IMR-90 (cell line): ENCODE measurements at regions not wholly inside any gene's neighbourhood (a gene's known extent, or its start where the extent isn't known, plus 50 kb on each side); places are given as distances from the start of the nearest gene placed in this dataset.
A peak's percentile ranks its signal among the peaks of the same experiment; 100 is the strongest.

ENCODE experiments used
- ATAC-seq: fragments of 200-7000 bp; cut with Tn5 transposase; 2 replicates; pipeline ENCODE4 v1.9.1; 2020; ENCODE audit warnings: low read depth, mild to moderate bottlenecking, moderate library complexity
- BruUV-seq: library from RNA; stranded (reverse); fragments of 400-500 nt; replicated peaks from 2 replicates; lab custom pipeline; 2021; lab: Mats Ljungman, UMichigan
- CTCF ChIA-PET: fragments of 300-600 bp; formaldehyde crosslinking; extraction: SDS; loops from one replicate; lab custom pipeline; 2021; ENCODE audit warnings: antibody characterized with exemption; lab: Yijun Ruan, JAX
- POLR2A ChIA-PET: fragments of 300-600 bp; sonication (Branson Sonifier 250); formaldehyde crosslinking; loops from one replicate; lab custom pipeline; 2022; ENCODE audit warnings: antibody characterized with exemption; ENCODE audit not compliant: unreplicated experiment; lab: Charles Lee
- DNase-seq: peaks from one replicate; pipeline ENCODE4 v3.0.0; 2013
- H2AFZ ChIP-seq: replicated peaks from 2 replicates; pipeline ENCODE3; 2013; ENCODE audit warnings: low read length, mild to moderate bottlenecking; ENCODE audit not compliant: poor library complexity
- H2AK5ac ChIP-seq: 2 replicates; pipeline ENCODE4 v1.6.1; 2013; ENCODE audit warnings: low read depth, low read length, inconsistent platforms
- H2AK9ac ChIP-seq: replicated peaks from 2 replicates; pipeline ENCODE3; 2013; ENCODE audit warnings: mild to moderate bottlenecking, low read depth, low read length, moderate library complexity; ENCODE audit not compliant: poor library complexity
- H2BK120ac ChIP-seq: 2 replicates; pipeline ENCODE4 v1.6.1; 2013; ENCODE audit warnings: low read depth, low read length, inconsistent platforms
- H2BK15ac ChIP-seq: 3 replicates; pipeline ENCODE4 v1.6.1; 2013; ENCODE audit warnings: low read depth, low read length, inconsistent platforms
- H2BK20ac ChIP-seq: 2 replicates; pipeline ENCODE4 v1.6.1; 2013; ENCODE audit warnings: low read depth, mild to moderate bottlenecking, inconsistent platforms, low read length, moderate library complexity
- H2BK5ac ChIP-seq: 2 replicates; pipeline ENCODE4 v1.6.1; 2013; ENCODE audit warnings: mild to moderate bottlenecking, low read depth, low read length, inconsistent platforms; ENCODE audit not compliant: poor library complexity, severe bottlenecking
- H3K14ac ChIP-seq: replicated peaks from 2 replicates; pipeline ENCODE4 v1.6.1; 2013; ENCODE audit warnings: low read depth, low read length, inconsistent platforms
- H3K18ac ChIP-seq: 2 replicates; pipeline ENCODE4 v1.6.1; 2013; ENCODE audit warnings: low read depth, low read length, control low read depth
- H3K23ac ChIP-seq: 2 replicates; pipeline ENCODE4 v1.6.1; 2013; ENCODE audit warnings: low read depth, low read length, inconsistent platforms
- H3K27ac ChIP-seq: 2 replicates; pipeline ENCODE4 v1.5.1; 2013; ENCODE audit warnings: mild to moderate bottlenecking, control low read depth, low read length; ENCODE audit not compliant: insufficient read depth
- H3K27me3 ChIP-seq: 2 replicates; pipeline ENCODE4 v1.6.1; 2013; ENCODE audit warnings: low read length; ENCODE audit not compliant: control insufficient read depth, insufficient read depth
- H3K36me3 ChIP-seq: 2 replicates; pipeline ENCODE4 v1.6.1; 2013; ENCODE audit warnings: low read length, mixed read lengths; ENCODE audit not compliant: control insufficient read depth, insufficient read depth
- H3K4ac ChIP-seq: 2 replicates; pipeline ENCODE4 v1.6.1; 2013; ENCODE audit warnings: low read depth, low read length, inconsistent platforms
- H3K4me1 ChIP-seq: 2 replicates; pipeline ENCODE4 v1.6.1; 2013; ENCODE audit warnings: low read length, mixed read lengths; ENCODE audit not compliant: control insufficient read depth, insufficient read depth
- H3K4me2 ChIP-seq: 2 replicates; pipeline ENCODE4 v1.6.1; 2013; ENCODE audit warnings: low read depth, mild to moderate bottlenecking, control low read depth, low read length, moderate library complexity
- H3K4me3 ChIP-seq: 2 replicates; pipeline ENCODE4 v1.5.1; 2013; ENCODE audit warnings: low read depth, mild to moderate bottlenecking, control low read depth, low read length, moderate library complexity; ENCODE audit not compliant: insufficient read depth
- H3K56ac ChIP-seq: 2 replicates; pipeline ENCODE4 v1.6.1; 2013; ENCODE audit warnings: low read length, inconsistent platforms; ENCODE audit not compliant: insufficient read depth; ENCODE audit errors: extremely low read depth
- H3K79me1 ChIP-seq, 2 experiments: 2 replicates each; pipeline ENCODE4 v1.6.1; 2013; ENCODE audit warnings: low read length in 2 of 2, inconsistent platforms in 1 of 2, low read depth in 1 of 2
- H3K9ac ChIP-seq: 2 replicates; pipeline ENCODE4 v1.6.1; 2013; ENCODE audit warnings: low read depth, low read length, control low read depth
- H3K9me1 ChIP-seq: 2 replicates; pipeline ENCODE4 v1.6.1; 2013; ENCODE audit warnings: low read length, inconsistent platforms; ENCODE audit not compliant: insufficient read depth
- H3K9me3 ChIP-seq: 2 replicates; pipeline ENCODE4 v1.6.1; 2013; ENCODE audit warnings: low read length; ENCODE audit not compliant: control insufficient read depth, insufficient read depth
- H4K20me1 ChIP-seq: 2 replicates; pipeline ENCODE4 v1.6.1; 2013; ENCODE audit warnings: low read length, inconsistent platforms; ENCODE audit not compliant: insufficient read depth
- H4K5ac ChIP-seq: 2 replicates; pipeline ENCODE4 v1.6.1; 2013; ENCODE audit warnings: mild to moderate bottlenecking, low read depth, low read length, control low read depth
- H4K8ac ChIP-seq, 2 experiments: 2 replicates each; pipeline ENCODE4 v1.6.1; 2013; ENCODE audit warnings: low read depth in 2 of 2, low read length in 2 of 2, control low read depth in 1 of 2, inconsistent platforms in 1 of 2
- H4K91ac ChIP-seq: 2 replicates; pipeline ENCODE4 v1.6.1; 2013; ENCODE audit warnings: low read depth, low read length, inconsistent platforms; ENCODE audit not compliant: insufficient read depth
- BHLHE40 ChIP-seq: fragments of 150-350 bp; IDR thresholded peaks from 2 replicates; pipeline ENCODE4 v1.6.1; 2016; ENCODE audit warnings: mild to moderate bottlenecking, low read depth, low read length
- CEBPB ChIP-seq: IDR thresholded peaks from 2 replicates; pipeline ENCODE4 v1.6.1; 2012; ENCODE audit warnings: low read depth, low read length, improper control_type of control experiment
- CHD1 ChIP-seq: IDR thresholded peaks from 2 replicates; pipeline ENCODE4 v1.6.1; 2012; ENCODE audit warnings: low read depth, low read length, improper control_type of control experiment
- CTCF ChIP-seq: conservative IDR thresholded peaks from 2 replicates; pipeline ENCODE4 v1.5.1; 2012; ENCODE audit warnings: mild to moderate bottlenecking, low read depth, low read length, improper control_type of control experiment
- ELK1 ChIP-seq: fragments of 150-350 bp; IDR thresholded peaks from 2 replicates; pipeline ENCODE4 v1.6.1; 2016; ENCODE audit warnings: low read depth, mild to moderate bottlenecking, low read length, moderate library complexity, borderline replicate concordance
- FOS ChIP-seq: fragments of 150-350 bp; IDR thresholded peaks from 2 replicates; pipeline ENCODE4 v1.6.1; 2016; ENCODE audit warnings: low read depth, low read length
- MAFK ChIP-seq: IDR thresholded peaks from 2 replicates; pipeline ENCODE4 v1.6.1; 2012; ENCODE audit warnings: low read depth, low read length, improper control_type of control experiment
- MAZ ChIP-seq: IDR thresholded peaks from 2 replicates; pipeline ENCODE4 v1.6.1; 2012; ENCODE audit warnings: low read depth, mild to moderate bottlenecking, low read length, improper control_type of control experiment, moderate library complexity, borderline replicate concordance
- MXI1 ChIP-seq: IDR thresholded peaks from 2 replicates; pipeline ENCODE4 v1.6.1; 2012; ENCODE audit warnings: low read depth, mild to moderate bottlenecking, low read length, moderate library complexity, borderline replicate concordance
- NFE2L2 ChIP-seq: fragments of 150-350 bp; IDR thresholded peaks from 2 replicates; pipeline ENCODE4 v1.6.1; 2016; ENCODE audit warnings: low read depth, mild to moderate bottlenecking, low read length
- POLR2A ChIP-seq: IDR thresholded peaks from 2 replicates; pipeline ENCODE4 v1.6.1; 2012; ENCODE audit warnings: mild to moderate bottlenecking, low read depth, low read length
- RAD21 ChIP-seq: IDR thresholded peaks from 2 replicates; pipeline ENCODE4 v1.6.1; 2012; ENCODE audit warnings: low read length, improper control_type of control experiment
- RCOR1 ChIP-seq: IDR thresholded peaks from 2 replicates; pipeline ENCODE4 v1.6.1; 2012; ENCODE audit warnings: mild to moderate bottlenecking, low read length, improper control_type of control experiment; ENCODE audit not compliant: insufficient replicate concordance
- RFX5 ChIP-seq: IDR thresholded peaks from 2 replicates; pipeline ENCODE4 v1.8.0; 2012; ENCODE audit warnings: low read depth, mild to moderate bottlenecking, low read length, moderate library complexity
- SMC3 ChIP-seq: fragments of 150-350 bp; IDR thresholded peaks from 2 replicates; pipeline ENCODE4 v1.6.1; 2016; ENCODE audit warnings: low read depth, mild to moderate bottlenecking, antibody characterized with exemption, low read length, moderate library complexity
- WGBS, 2 experiments: methylation state at CpG; one replicate each; pipeline versions ENCODE4 v1.1.5 to v1.1.7; 2013; ENCODE audit warnings: missing lambda C conversion rate in 2 of 2; ENCODE audit not compliant: insufficient read length in 1 of 2; ENCODE audit errors: extremely low coverage in 2 of 2; 5-methylcytosine and 5-hydroxymethylcytosine counted together
- dilution Hi-C: fragments of 300-500 bp; cut with HindIII; formaldehyde crosslinking; loops from one replicate; pipeline ENCODE4 v1.14.3; 2018; ENCODE audit warnings: low sequenced_read_pairs; ENCODE audit not compliant: unreplicated experiment
- in situ Hi-C: fragments of 300-500 bp; cut with MboI; formaldehyde crosslinking; loops from 3 replicates; pipeline ENCODE4 v1.14.3; 2019; ENCODE audit warnings: low sequenced_read_pairs, inconsistent platforms, mixed read lengths
- intact Hi-C: fragments of 100-400 bp; cut with micrococcal nuclease; formaldehyde crosslinking; loops from 2 replicates; pipeline ENCODE4 v1.10.0; 2022
- TF ChIP-seq, protein P1 (sequence below): fragments of 150-350 bp; IDR thresholded peaks from 2 replicates; pipeline ENCODE4 v1.6.1; 2017; ENCODE audit warnings: mild to moderate bottlenecking, antibody characterized with exemption, low read length, low read depth

- Histone ChIP-seq H3K14ac (peak overlapping the region; percentile 75; the same call in 1 of the 2 replicates), H3K9ac (no peak overlapping the region), H2BK5ac (no peak overlapping the region), H4K8ac (peak overlapping the region in 1 of 2 experiments; percentile 79; a peak in 1 of 4 replicates), H2BK20ac (peak overlapping the region; percentile 53; the same call in 1 of the 2 replicates), H3K9me3 (peaks cover 3% of the 10 kb centered on the region; the same call in 1 of the 2 replicates), H3K36me3 (no peaks in the 10 kb centered on the region), H3K27me3 (no peaks in the 10 kb centered on the region), H3K27ac (no peak overlapping the region), H2AK5ac (peak overlapping the region; percentile 79; the same call in 1 of the 2 replicates), H3K9me1 (peaks cover 23% of the 10 kb centered on the region), H4K91ac (peak overlapping the region; percentile 17; the same call in 1 of the 2 replicates), H4K20me1 (no peaks in the 10 kb centered on the region), H3K79me1 (peaks cover 3 to 19% of the 10 kb centered on the region in 2 experiments; a peak in 2 of 4 replicates), H3K4me1 (peaks cover 21% of the 10 kb centered on the region), H3K4me3 (no peak overlapping the region), H2BK120ac (peak overlapping the region; percentile 82), H4K5ac (peak overlapping the region; percentile 81; the same call in 1 of the 2 replicates), H2BK15ac (peak overlapping the region; percentile 72; the same call in 1 of the 3 replicates), H3K4me2 (no peak overlapping the region), H3K23ac (no peak overlapping the region), H3K56ac (no peak overlapping the region), H3K4ac (peak overlapping the region; percentile 52; the same call in 1 of the 2 replicates), H2AFZ (peak overlapping the region; percentile 2), H3K18ac (no peak overlapping the region), H2AK9ac (no peak overlapping the region)
- intact Hi-C loops: no loop called here
- ChIA-PET CTCF (interaction anchor here (1.1 kb wide), 1 partner anchor 22 kb away, joined by 3 read pairs; no protein-coding TSS in a partner anchor), POLR2A (no interaction called here)
- WGBS, 2 experiments: no CpG with 5 or more reads among the region's 3 CpGs
- dilution Hi-C loops: no loop called here
- in situ Hi-C loops: no loop called here
- DNase-seq (no peak), ATAC-seq (no peak)
- TF ChIP-seq, protein P1, sequence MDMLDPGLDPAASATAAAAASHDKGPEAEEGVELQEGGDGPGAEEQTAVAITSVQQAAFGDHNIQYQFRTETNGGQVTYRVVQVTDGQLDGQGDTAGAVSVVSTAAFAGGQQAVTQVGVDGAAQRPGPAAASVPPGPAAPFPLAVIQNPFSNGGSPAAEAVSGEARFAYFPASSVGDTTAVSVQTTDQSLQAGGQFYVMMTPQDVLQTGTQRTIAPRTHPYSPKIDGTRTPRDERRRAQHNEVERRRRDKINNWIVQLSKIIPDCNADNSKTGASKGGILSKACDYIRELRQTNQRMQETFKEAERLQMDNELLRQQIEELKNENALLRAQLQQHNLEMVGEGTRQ: no peak
- TF ChIP-seq POLR2A (no peak), NFE2L2 (no peak), MXI1 (no peak), FOS (no peak), RAD21 (no peak), ELK1 (no peak), CHD1 (no peak), CEBPB (no peak), RCOR1 (no peak), MAZ (no peak), MAFK (no peak), BHLHE40 (no peak), SMC3 (no peak), CTCF (no peak), RFX5 (no peak)
- BruUV-seq: no TSS peak
Observed at GRCh38 chr5:34497470-34497808, 158.7 kb upstream of the RAI14 start.
